Fibroblast of lung (primary cell): ENCODE measurements at regions not wholly inside any gene's neighbourhood (a gene's known extent, or its start where the extent isn't known, plus 50 kb on each side); places are given as distances from the start of the nearest gene placed in this dataset.
"Not testable (repeated sequence)": the region's sequence is repeated elsewhere in the genome, so short reads cannot be mapped to it uniquely, and the experiment has no call there.

ENCODE experiments used
- DNase-seq, 2 donors: peaks; one replicate each; pipeline versions ENCODE4 v3.0.0 to v3.0.0-alpha.2; 2010; ENCODE audit warnings: low read depth in 2 of 2
- H2AFZ ChIP-seq: 2 replicates; pipeline ENCODE4 v1.5.1; 2012; ENCODE audit warnings: low read length, control low read depth, inconsistent platforms
- H3K27ac ChIP-seq: 2 replicates; pipeline ENCODE4 v1.5.1; 2011; ENCODE audit warnings: low read length, control low read depth; ENCODE audit not compliant: insufficient read depth
- H3K27me3 ChIP-seq: 2 replicates; pipeline ENCODE4 v1.5.1; 2011; ENCODE audit warnings: mild to moderate bottlenecking, low read length; ENCODE audit not compliant: control insufficient read depth, insufficient read depth
- H3K36me3 ChIP-seq: 2 replicates; pipeline ENCODE4 v1.5.1; 2011; ENCODE audit warnings: low read length; ENCODE audit not compliant: control insufficient read depth, insufficient read depth
- H3K4me1 ChIP-seq: 2 replicates; pipeline ENCODE4 v1.5.1; 2011; ENCODE audit warnings: low read length; ENCODE audit not compliant: control insufficient read depth, insufficient read depth; ENCODE audit errors: extremely low read depth
- H3K4me2 ChIP-seq: 2 replicates; pipeline ENCODE4 v1.5.1; 2011; ENCODE audit warnings: low read length, control low read depth; ENCODE audit not compliant: insufficient read depth; ENCODE audit errors: extremely low read depth
- H3K4me3 ChIP-seq, 4 experiments: fragments of 200-600 bp in 1 of 4; sonication (generic) in 1 of 4; replicated peaks in 1 of 4; 2 replicates each; pipeline ENCODE4 v1.5.1; 2011 to 2016; ENCODE audit warnings: low read length in 4 of 4, low read depth in 3 of 4, mild to moderate bottlenecking in 3 of 4, control low read depth in 2 of 4, inconsistent platforms in 1 of 4, mixed read lengths in 1 of 4; ENCODE audit not compliant: insufficient read depth in 1 of 4; ENCODE audit errors: control extremely low read depth in 1 of 4
- H3K79me2 ChIP-seq: 2 replicates; pipeline ENCODE4 v1.5.1; 2012; ENCODE audit warnings: mild to moderate bottlenecking, low read length, inconsistent platforms; ENCODE audit not compliant: control insufficient read depth, insufficient read depth
- H3K9ac ChIP-seq: 2 replicates; pipeline ENCODE4 v1.5.1; 2011; ENCODE audit warnings: mild to moderate bottlenecking, low read length, control low read depth; ENCODE audit not compliant: insufficient read depth
- H3K9me3 ChIP-seq: 2 replicates; pipeline ENCODE4 v1.5.1; 2012; ENCODE audit warnings: low read depth, low read length; ENCODE audit not compliant: control insufficient read depth, insufficient read depth
- H4K20me1 ChIP-seq: 2 replicates; pipeline ENCODE4 v1.5.1; 2011; ENCODE audit warnings: low read length; ENCODE audit not compliant: control insufficient read depth, insufficient read depth; ENCODE audit errors: extremely low read depth
- CTCF ChIP-seq, 2 donors: IDR thresholded peaks in 1 of 2; conservative IDR thresholded peaks in 1 of 2; 1 replicate in 1 of 2; 2 replicates in 1 of 2; pipeline ENCODE4 v1.5.1; 2011 to 2012; ENCODE audit warnings: low read length in 2 of 2, control low read depth in 1 of 2, inconsistent platforms in 1 of 2, low read depth in 1 of 2, mild to moderate bottlenecking in 1 of 2
- EZH2 ChIP-seq: IDR thresholded peaks from 2 replicates; pipeline ENCODE4 v1.5.1; 2012; ENCODE audit warnings: low read length, control low read depth, mild to moderate bottlenecking; ENCODE audit errors: missing control alignments

- no peaks in the 10 kb centered on the region for H4K20me1 ChIP-seq
- no peak overlapping the region for H3K4me3 ChIP-seq
- H3K4me2 ChIP-seq: no peak overlapping the region
- no peak overlapping the region for H3K27ac ChIP-seq
- H3K27me3 ChIP-seq: no peaks in the 10 kb centered on the region
- no peak overlapping the region for H2AFZ ChIP-seq
- H3K9ac ChIP-seq: no peak overlapping the region
- no peak for DNase-seq
- H3K36me3 ChIP-seq: no peaks in the 10 kb centered on the region
- no peak for TF ChIP-seq EZH2
- TF ChIP-seq CTCF (conservative IDR thresholded peaks at IDR 0.05 in 1 of 2, IDR thresholded peaks at IDR 0.05 in 1 of 2; ENCODE audit: low read depth in 1 of 2, low read length in 2 of 2): no peak
- H3K9me3 ChIP-seq: no peaks in the 10 kb centered on the region
- H3K4me1 ChIP-seq: no peaks in the 10 kb centered on the region
- H3K79me2 ChIP-seq: no peaks in the 10 kb centered on the region
Measured at GRCh38 chr7:9391984-9392383, 958.6 kb downstream of the NXPH1 start.

- not testable (repeated sequence) for H2AFZ ChIP-seq, H3K36me3 ChIP-seq, H3K27me3 ChIP-seq, H3K4me1 ChIP-seq, H3K9ac ChIP-seq, H3K27ac ChIP-seq, H3K79me2 ChIP-seq, DNase-seq, H3K4me3 ChIP-seq, H4K20me1 ChIP-seq, H3K9me3 ChIP-seq, H3K4me2 ChIP-seq
Measured at GRCh38 chr7:9404386-9404785, 971.0 kb downstream of the NXPH1 start.

GRCh38 chr7:9407816-9408215 lies 974.4 kb downstream of the NXPH1 start:
- H3K27ac ChIP-seq: no peak overlapping the region
- H2AFZ ChIP-seq: no peak overlapping the region
- H3K4me1 ChIP-seq: no peaks in the 10 kb centered on the region
- no peaks in the 10 kb centered on the region for H3K27me3 ChIP-seq
- H3K9ac ChIP-seq: no peak overlapping the region
- no peaks in the 10 kb centered on the region for H4K20me1 ChIP-seq
- DNase-seq: peak; percentile 13 to 93
- no peaks in the 10 kb centered on the region for H3K79me2 ChIP-seq
- no peaks in the 10 kb centered on the region for H3K9me3 ChIP-seq
- H3K36me3 ChIP-seq: no peaks in the 10 kb centered on the region
- no peak overlapping the region for H3K4me3 ChIP-seq
- TF ChIP-seq CTCF (conservative IDR thresholded peaks at IDR 0.05 in 1 of 2, IDR thresholded peaks at IDR 0.05 in 1 of 2; ENCODE audit: low read depth in 1 of 2, low read length in 2 of 2): no peak
- no peak for TF ChIP-seq EZH2
- no peak overlapping the region for H3K4me2 ChIP-seq
